Endothelial cell of umbilical vein (primary cell): ENCODE measurements at regions not wholly inside any gene's neighbourhood (a gene's known extent, or its start where the extent isn't known, plus 50 kb on each side); places are given as distances from the start of the nearest gene placed in this dataset.

Source experiments
- BruUV-seq: library from RNA; stranded (reverse); fragments of 400-500 nt; replicated peaks from 2 replicates; lab custom pipeline; 2021; lab: Mats Ljungman, UMichigan
- CTCF ChIA-PET: fragments of 300-600, 350-600 bp; sonication (Branson Sonifier 250); formaldehyde crosslinking; loops from one replicate; lab custom pipeline; 2021; ENCODE audit warnings: antibody characterized with exemption, inconsistent platforms; lab: Charles Lee
- POLR2A ChIA-PET: fragments of 300-600, 350-600 bp; sonication (Branson Sonifier 250); formaldehyde crosslinking; loops from one replicate; lab custom pipeline; 2021; ENCODE audit warnings: antibody characterized with exemption, inconsistent platforms; lab: Charles Lee
- DNase-seq: peaks from one replicate; pipeline ENCODE4 v3.0.0-alpha.2; 2011; ENCODE audit warnings: low read depth, low spot score
- FAIRE-seq: peaks from 2 replicates; lab custom pipeline; 2011; peaks lifted over from hg19 to GRCh38; lab: Jason Lieb, UNC
- H2AFZ ChIP-seq: 2 replicates; pipeline ENCODE4 v1.6.0; 2012; ENCODE audit warnings: low read depth, low read length, control low read depth, inconsistent platforms
- H3K27ac ChIP-seq: 2 replicates; pipeline ENCODE4 v1.5.1; 2011; ENCODE audit warnings: low read depth, mild to moderate bottlenecking, control low read depth, low read length, moderate library complexity; ENCODE audit not compliant: insufficient read depth
- H3K27me3 ChIP-seq, 2 experiments: 2 replicates each; pipeline versions ENCODE4 v1.6.0 to v1.6.1; 2011; ENCODE audit warnings: low read length in 2 of 2, mixed read lengths in 1 of 2; ENCODE audit not compliant: control insufficient read depth in 2 of 2, insufficient read depth in 2 of 2
- H3K36me3 ChIP-seq, 2 experiments: 2 replicates in 1 of 2; 3 replicates in 1 of 2; pipeline ENCODE4 v1.5.1; 2011; ENCODE audit warnings: low read length in 2 of 2, mild to moderate bottlenecking in 1 of 2, moderate library complexity in 1 of 2; ENCODE audit not compliant: control insufficient read depth in 2 of 2, insufficient read depth in 2 of 2; ENCODE audit errors: extremely low read depth in 1 of 2
- H3K4me1 ChIP-seq: 3 replicates; pipeline ENCODE4 v1.5.1; 2011; ENCODE audit warnings: mild to moderate bottlenecking, low read length; ENCODE audit not compliant: control insufficient read depth, insufficient read depth; ENCODE audit errors: extremely low read depth
- H3K4me2 ChIP-seq: 2 replicates; pipeline ENCODE4 v1.6.1; 2011; ENCODE audit warnings: low read length, control low read depth, mixed read lengths; ENCODE audit not compliant: insufficient read depth
- H3K4me3 ChIP-seq, 3 experiments: fragments of 200-600 bp in 1 of 3; sonication (generic), shearing (Covaris generic) in 1 of 3; replicated peaks in 1 of 3; 2 replicates each; pipeline ENCODE4 v1.5.1; 2011 to 2016; ENCODE audit warnings: control low read depth in 3 of 3, low read length in 3 of 3, mild to moderate bottlenecking in 2 of 3, inconsistent platforms in 1 of 3, low read depth in 1 of 3, moderate library complexity in 1 of 3; ENCODE audit not compliant: insufficient read depth in 1 of 3
- H3K79me2 ChIP-seq: 2 replicates; pipeline ENCODE4 v1.6.0; 2012; ENCODE audit warnings: low read length, inconsistent platforms; ENCODE audit not compliant: control insufficient read depth, insufficient read depth
- H3K9ac ChIP-seq: replicated peaks from 2 replicates; pipeline ENCODE3; 2011; ENCODE audit warnings: low read length, control low read depth; ENCODE audit not compliant: insufficient read depth; ENCODE audit errors: extremely low read depth
- H3K9me1 ChIP-seq: replicated peaks from 3 replicates; pipeline ENCODE4 v1.6.0; 2011; ENCODE audit warnings: mild to moderate bottlenecking, low read length; ENCODE audit not compliant: control insufficient read depth, insufficient read depth; ENCODE audit errors: extremely low read depth
- H3K9me3 ChIP-seq: replicated peaks from 2 replicates; pipeline ENCODE4 v1.5.1; 2012; ENCODE audit warnings: low read length, inconsistent platforms; ENCODE audit not compliant: control insufficient read depth, insufficient read depth
- H4K20me1 ChIP-seq: replicated peaks from 2 replicates; pipeline ENCODE3; 2011; ENCODE audit warnings: mild to moderate bottlenecking, low read length; ENCODE audit not compliant: control insufficient read depth, insufficient read depth; ENCODE audit errors: extremely low read depth
- EZH2 ChIP-seq: IDR thresholded peaks from 2 replicates; pipeline ENCODE4 v1.6.1; 2012; ENCODE audit warnings: borderline replicate concordance, low read depth, mild to moderate bottlenecking, moderate library complexity, low read length, inconsistent platforms; ENCODE audit not compliant: severe bottlenecking
- FOS ChIP-seq: IDR thresholded peaks from 2 replicates; pipeline ENCODE4 v1.6.1; 2011; ENCODE audit warnings: mild to moderate bottlenecking, low read length, moderate library complexity, borderline replicate concordance; ENCODE audit not compliant: insufficient read depth
- GATA2 ChIP-seq: IDR thresholded peaks from 2 replicates; pipeline ENCODE4 v1.7.0; 2011; ENCODE audit warnings: low read depth, mild to moderate bottlenecking, moderate library complexity, mixed read lengths, low read length; ENCODE audit not compliant: insufficient read length, insufficient read depth
- JUN ChIP-seq: IDR thresholded peaks from 2 replicates; pipeline ENCODE4 v1.6.1; 2011; ENCODE audit warnings: borderline replicate concordance, low read depth; ENCODE audit not compliant: insufficient read length, insufficient read depth
- MAX ChIP-seq: IDR thresholded peaks from 2 replicates; pipeline ENCODE4 v1.6.1; 2011; ENCODE audit not compliant: insufficient read depth, insufficient read length
- MYC ChIP-seq: IDR thresholded peaks from one replicate; pipeline ENCODE4 v1.6.1; 2011; ENCODE audit warnings: mild to moderate bottlenecking, low read depth, low read length
- POLR2A ChIP-seq: IDR thresholded peaks from 2 replicates; pipeline ENCODE4 v1.6.1; 2012; ENCODE audit warnings: low read depth, mild to moderate bottlenecking, control low read depth, low read length
- POLR2AphosphoS5 ChIP-seq: IDR thresholded peaks from 2 replicates; pipeline ENCODE4 v1.6.1; 2012; ENCODE audit warnings: low read depth, mild to moderate bottlenecking, control low read depth, low read length, moderate library complexity; ENCODE audit not compliant: insufficient read depth
- dilution Hi-C: fragments of 300-500 bp; cut with MboI; formaldehyde crosslinking; loops from one replicate; pipeline ENCODE4 v1.15.0; 2019; ENCODE audit warnings: low sequenced_read_pairs; ENCODE audit not compliant: extremely low pct_ligation_motif_present
- intact Hi-C: fragments of 100-400 bp; cut with micrococcal nuclease; formaldehyde crosslinking; loops from one replicate; pipeline ENCODE4 v1.10.0; 2022
- TF ChIP-seq, protein P1 (sequence below), 2 donors: IDR thresholded peaks; 1 replicate in 1 of 2; 2 replicates in 1 of 2; pipeline ENCODE4 v1.5.1; 2011; ENCODE audit warnings: low read length in 2 of 2, mild to moderate bottlenecking in 2 of 2, moderate library complexity in 2 of 2, control low read depth in 1 of 2, inconsistent platforms in 1 of 2, low read depth in 1 of 2; ENCODE audit not compliant: insufficient read depth in 1 of 2; ENCODE audit errors: extremely low read depth in 1 of 2

GRCh38 chr13:109521719-109522118, 264.7 kb downstream of the IRS2 start:
- intact Hi-C loops: no loop called here
- TF ChIP-seq POLR2AphosphoS5 (no peak), POLR2A (no peak), FOS (no peak), JUN (no peak), EZH2 (no peak), MYC (no peak), GATA2 (no peak), MAX (no peak)
- TF ChIP-seq, protein P1, sequence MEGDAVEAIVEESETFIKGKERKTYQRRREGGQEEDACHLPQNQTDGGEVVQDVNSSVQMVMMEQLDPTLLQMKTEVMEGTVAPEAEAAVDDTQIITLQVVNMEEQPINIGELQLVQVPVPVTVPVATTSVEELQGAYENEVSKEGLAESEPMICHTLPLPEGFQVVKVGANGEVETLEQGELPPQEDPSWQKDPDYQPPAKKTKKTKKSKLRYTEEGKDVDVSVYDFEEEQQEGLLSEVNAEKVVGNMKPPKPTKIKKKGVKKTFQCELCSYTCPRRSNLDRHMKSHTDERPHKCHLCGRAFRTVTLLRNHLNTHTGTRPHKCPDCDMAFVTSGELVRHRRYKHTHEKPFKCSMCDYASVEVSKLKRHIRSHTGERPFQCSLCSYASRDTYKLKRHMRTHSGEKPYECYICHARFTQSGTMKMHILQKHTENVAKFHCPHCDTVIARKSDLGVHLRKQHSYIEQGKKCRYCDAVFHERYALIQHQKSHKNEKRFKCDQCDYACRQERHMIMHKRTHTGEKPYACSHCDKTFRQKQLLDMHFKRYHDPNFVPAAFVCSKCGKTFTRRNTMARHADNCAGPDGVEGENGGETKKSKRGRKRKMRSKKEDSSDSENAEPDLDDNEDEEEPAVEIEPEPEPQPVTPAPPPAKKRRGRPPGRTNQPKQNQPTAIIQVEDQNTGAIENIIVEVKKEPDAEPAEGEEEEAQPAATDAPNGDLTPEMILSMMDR (IDR thresholded peaks at IDR 0.05; ENCODE audit: extremely low read depth in 1 of 2, insufficient read depth in 1 of 2, low read depth in 1 of 2, low read length in 2 of 2): no peak
- CTCF ChIA-PET: no interaction called here
- H3K79me2 ChIP-seq: no peaks in the 10 kb centered on the region
- FAIRE-seq (no peak), DNase-seq (no peak)
- H3K27ac ChIP-seq: no peak overlapping the region
- H3K9me1 ChIP-seq: no peaks in the 10 kb centered on the region
- BruUV-seq: no TSS peak
- POLR2A ChIA-PET: no interaction called here
- H3K4me2 ChIP-seq: no peak overlapping the region
- dilution Hi-C loops: no loop called here
- no peaks in the 10 kb centered on the region for H3K4me1 ChIP-seq
- no peak overlapping the region for H3K9ac ChIP-seq
- H3K4me3 ChIP-seq: no peak overlapping the region
- H4K20me1 ChIP-seq: no peaks in the 10 kb centered on the region
- H2AFZ ChIP-seq: no peak overlapping the region
- no peaks in the 10 kb centered on the region for H3K36me3 ChIP-seq
- peaks cover 2% of the 10 kb centered on the region for H3K9me3 ChIP-seq
- no peaks in the 10 kb centered on the region for H3K27me3 ChIP-seq
